ENCODE measurements at regions not wholly inside any gene's neighbourhood (a gene's known extent, or its start where the extent isn't known, plus 50 kb on each side); places are given as distances from the start of the nearest gene placed in this dataset.
"Not testable (repeated sequence)": the region's sequence is repeated elsewhere in the genome, so short reads cannot be mapped to it uniquely, and the experiment has no call there.

GRCh38 chr4:100882661-100883060, 364.8 kb upstream of the EMCN start:
- H3K27me3 ChIP-seq (ENCODE audit: control insufficient read depth, insufficient read depth, low read length): no peaks in the 10 kb centered on the region
- peaks cover 5% of the 10 kb centered on the region for H3K9me3 ChIP-seq (ENCODE audit: control insufficient read depth, low read depth, low read length)
- DNase-seq: no peak
- H3K36me3 ChIP-seq (ENCODE audit: control insufficient read depth, insufficient read depth, low read length): no peaks in the 10 kb centered on the region
- no peak overlapping the region for H3K4me3 ChIP-seq (ENCODE audit: low read length)
- H3K27ac ChIP-seq (ENCODE audit: low read length): no peak overlapping the region
- H3K4me1 ChIP-seq (ENCODE audit: control insufficient read depth, insufficient read depth, low read length): no peaks in the 10 kb centered on the region

- H3K27ac ChIP-seq (ENCODE audit: low read length): no peak overlapping the region
- no peaks in the 10 kb centered on the region for H3K4me1 ChIP-seq (ENCODE audit: control insufficient read depth, insufficient read depth, low read length)
- no peak overlapping the region for H3K4me3 ChIP-seq (ENCODE audit: low read length)
- no peaks in the 10 kb centered on the region for H3K36me3 ChIP-seq (ENCODE audit: control insufficient read depth, insufficient read depth, low read length)
- no peaks in the 10 kb centered on the region for H3K9me3 ChIP-seq (ENCODE audit: control insufficient read depth, low read depth, low read length)
- no peak for DNase-seq
- WGBS (ENCODE audit: insufficient coverage, low lambda C conversion rate): no CpG with 5 or more reads among the region's 1 CpG
- H3K27me3 ChIP-seq (ENCODE audit: control insufficient read depth, insufficient read depth, low read length): no peaks in the 10 kb centered on the region
Observed at GRCh38 chr4:100881283-100881682, 363.5 kb upstream of the EMCN start.

GRCh38 chr4:100880011-100880410, 362.2 kb upstream of the EMCN start:
- DNase-seq: no peak
- Histone ChIP-seq H3K36me3 (ENCODE audit: control insufficient read depth, insufficient read depth, low read length) (no peaks in the 10 kb centered on the region), H3K4me1 (ENCODE audit: control insufficient read depth, insufficient read depth, low read length) (no peaks in the 10 kb centered on the region), H3K4me3 (ENCODE audit: low read length) (no peak overlapping the region), H3K9me3 (ENCODE audit: control insufficient read depth, low read depth, low read length) (no peaks in the 10 kb centered on the region), H3K27ac (ENCODE audit: low read length) (no peak overlapping the region), H3K27me3 (ENCODE audit: control insufficient read depth, insufficient read depth, low read length) (no peaks in the 10 kb centered on the region)
- no CpG with 5 or more reads among the region's 1 CpG for WGBS (ENCODE audit: insufficient coverage, low lambda C conversion rate)

- Histone ChIP-seq H3K27me3 (ENCODE audit: control insufficient read depth, insufficient read depth, low read length) (no peaks in the 10 kb centered on the region), H3K4me3 (ENCODE audit: low read length) (no peak overlapping the region), H3K36me3 (ENCODE audit: control insufficient read depth, insufficient read depth, low read length) (no peaks in the 10 kb centered on the region), H3K4me1 (ENCODE audit: control insufficient read depth, insufficient read depth, low read length) (no peaks in the 10 kb centered on the region), H3K27ac (ENCODE audit: low read length) (no peak overlapping the region), H3K9me3 (ENCODE audit: control insufficient read depth, low read depth, low read length) (no peaks in the 10 kb centered on the region)
- no CpG with 5 or more reads among the region's 1 CpG for WGBS (ENCODE audit: insufficient coverage, low lambda C conversion rate)
- no peak for DNase-seq
Observed at GRCh38 chr4:100879471-100879870, 361.6 kb upstream of the EMCN start.

GRCh38 chr4:100876546-100876945, 358.7 kb upstream of the EMCN start:
- no peak for DNase-seq
- H3K36me3 ChIP-seq (ENCODE audit: control insufficient read depth, insufficient read depth, low read length): no peaks in the 10 kb centered on the region
- no peak overlapping the region for H3K4me3 ChIP-seq (ENCODE audit: low read length)
- no peaks in the 10 kb centered on the region for H3K9me3 ChIP-seq (ENCODE audit: control insufficient read depth, low read depth, low read length)
- no peaks in the 10 kb centered on the region for H3K27me3 ChIP-seq (ENCODE audit: control insufficient read depth, insufficient read depth, low read length)
- no peak overlapping the region for H3K27ac ChIP-seq (ENCODE audit: low read length)
- H3K4me1 ChIP-seq (ENCODE audit: control insufficient read depth, insufficient read depth, low read length): no peaks in the 10 kb centered on the region

- WGBS (ENCODE audit: insufficient coverage, low lambda C conversion rate): no CpG with 5 or more reads among the region's 4 CpGs
- H3K4me3 ChIP-seq (ENCODE audit: low read length): no peak overlapping the region
Observed at GRCh38 chr4:100875296-100876068, 357.7 kb upstream of the EMCN start.

GRCh38 chr4:100872811-100873210, 355.0 kb upstream of the EMCN start:
- no peak overlapping the region for H3K27ac ChIP-seq (ENCODE audit: low read length)
- H3K27me3 ChIP-seq (ENCODE audit: control insufficient read depth, insufficient read depth, low read length): no peaks in the 10 kb centered on the region
- WGBS (ENCODE audit: insufficient coverage, low lambda C conversion rate): 92% methylated on average over 2 of the region's 3 CpGs
- no peaks in the 10 kb centered on the region for H3K4me1 ChIP-seq (ENCODE audit: control insufficient read depth, insufficient read depth, low read length)
- DNase-seq: no peak
- no peaks in the 10 kb centered on the region for H3K36me3 ChIP-seq (ENCODE audit: control insufficient read depth, insufficient read depth, low read length)
- H3K9me3 ChIP-seq (ENCODE audit: control insufficient read depth, low read depth, low read length): no peaks in the 10 kb centered on the region
- H3K4me3 ChIP-seq (ENCODE audit: low read length): no peak overlapping the region

More at GRCh38 chr4:100875296-100876068, 357.7 kb upstream of the EMCN start:
- no peak overlapping the region for H3K27ac ChIP-seq (ENCODE audit: low read length)
- H3K4me1 ChIP-seq (ENCODE audit: control insufficient read depth, insufficient read depth, low read length): no peaks in the 10 kb centered on the region
- H3K27me3 ChIP-seq (ENCODE audit: control insufficient read depth, insufficient read depth, low read length): no peaks in the 10 kb centered on the region
- DNase-seq: no peak
- H3K9me3 ChIP-seq (ENCODE audit: control insufficient read depth, low read depth, low read length): no peaks in the 10 kb centered on the region
- H3K36me3 ChIP-seq (ENCODE audit: control insufficient read depth, insufficient read depth, low read length): no peaks in the 10 kb centered on the region

GRCh38 chr4:100870940-100871772, 353.3 kb upstream of the EMCN start:
- no CpG with 5 or more reads among the region's 8 CpGs for WGBS (ENCODE audit: insufficient coverage, low lambda C conversion rate)
- Histone ChIP-seq H3K36me3 (ENCODE audit: control insufficient read depth, insufficient read depth, low read length) (no peaks in the 10 kb centered on the region), H3K4me1 (ENCODE audit: control insufficient read depth, insufficient read depth, low read length) (no peaks in the 10 kb centered on the region), H3K27me3 (ENCODE audit: control insufficient read depth, insufficient read depth, low read length) (no peaks in the 10 kb centered on the region), H3K4me3 (ENCODE audit: low read length) (no peak overlapping the region), H3K9me3 (ENCODE audit: control insufficient read depth, low read depth, low read length) (no peaks in the 10 kb centered on the region), H3K27ac (ENCODE audit: low read length) (no peak overlapping the region)
- no peak for DNase-seq

GRCh38 chr4:100869276-100869675, 351.5 kb upstream of the EMCN start:
- WGBS (ENCODE audit: insufficient coverage, low lambda C conversion rate): no CpG with 5 or more reads among the region's 1 CpG
- peak; percentile 54 to 84 for DNase-seq

GRCh38 chr4:100868281-100868680, 350.5 kb upstream of the EMCN start:
- not testable (repeated sequence) for H3K36me3 ChIP-seq (ENCODE audit: control insufficient read depth, insufficient read depth, low read length); H3K9me3 ChIP-seq (ENCODE audit: control insufficient read depth, low read depth, low read length); H3K4me1 ChIP-seq (ENCODE audit: control insufficient read depth, insufficient read depth, low read length); H3K27me3 ChIP-seq (ENCODE audit: control insufficient read depth, insufficient read depth, low read length); H3K4me3 ChIP-seq (ENCODE audit: low read length); H3K27ac ChIP-seq (ENCODE audit: low read length)
- no CpG with 5 or more reads among the region's 4 CpGs for WGBS (ENCODE audit: insufficient coverage, low lambda C conversion rate)
- peak in 1 of 2 donors; percentile 33 for DNase-seq

More at GRCh38 chr4:100869276-100869675, 351.5 kb upstream of the EMCN start:
- Histone ChIP-seq H3K27me3 (ENCODE audit: control insufficient read depth, insufficient read depth, low read length) (no peaks in the 10 kb centered on the region), H3K4me3 (ENCODE audit: low read length) (no peak overlapping the region), H3K36me3 (ENCODE audit: control insufficient read depth, insufficient read depth, low read length) (no peaks in the 10 kb centered on the region), H3K4me1 (ENCODE audit: control insufficient read depth, insufficient read depth, low read length) (no peaks in the 10 kb centered on the region), H3K9me3 (ENCODE audit: control insufficient read depth, low read depth, low read length) (no peaks in the 10 kb centered on the region), H3K27ac (ENCODE audit: low read length) (peak overlapping the region; percentile 61)

Measured in large intestine (tissue), 3 donors.